ENCODE measurements at regions not wholly inside any gene's neighbourhood (a gene's known extent, or its start where the extent isn't known, plus 50 kb on each side); places are given as distances from the start of the nearest gene placed in this dataset.

GRCh38 chr4:112085156-112086035, 59.9 kb upstream of the FAM241A start:
- TF ChIP-seq POLR2A (conservative IDR thresholded peaks at IDR 0.05) (no peak), MBD2 (IDR thresholded peaks at IDR 0.05; ENCODE audit: borderline replicate concordance, low read depth) (no peak), PRMT5 (CRISPR knock-in tag; IDR thresholded peaks at IDR 0.05) (no peak), ZNF780A (CRISPR knock-in tag; IDR thresholded peaks at IDR 0.05) (no peak), MXI1 (IDR thresholded peaks at IDR 0.05; ENCODE audit: low read depth, low read length) (no peak), ZNF668 (CRISPR knock-in tag; IDR thresholded peaks at IDR 0.05) (no peak), E4F1 (CRISPR knock-in tag; IDR thresholded peaks at IDR 0.05; ENCODE audit: borderline replicate concordance) (no peak)
